Fibroblast of skin of right biceps (primary cell): ENCODE measurements at regions not wholly inside any gene's neighbourhood (a gene's known extent, or its start where the extent isn't known, plus 50 kb on each side); places are given as distances from the start of the nearest gene placed in this dataset.
"Not testable (repeated sequence)": the region's sequence is repeated elsewhere in the genome, so short reads cannot be mapped to it uniquely, and the experiment has no call there.

ENCODE experiments used
- DNase-seq: peaks from one replicate; pipeline ENCODE4 v3.0.0-alpha.2; 2013

GRCh38 chr10:33893506-33893905, 559.0 kb upstream of the NRP1 start:
- DNase-seq = peak; percentile 27

- no peak for DNase-seq
Measured at GRCh38 chr10:33889371-33889770, 554.9 kb upstream of the NRP1 start.

- DNase-seq = no peak
Measured at GRCh38 chr10:33887188-33887587, 552.7 kb upstream of the NRP1 start.

GRCh38 chr10:33886299-33886698, 551.8 kb upstream of the NRP1 start:
- DNase-seq = no peak

- DNase-seq = no peak
Measured at GRCh38 chr10:33884604-33885003, 550.1 kb upstream of the NRP1 start.

- DNase-seq = no peak
Measured at GRCh38 chr10:33883881-33884280, 549.4 kb upstream of the NRP1 start.

- DNase-seq = no peak
Measured at GRCh38 chr10:33882996-33883395, 548.5 kb upstream of the NRP1 start.

GRCh38 chr10:33880291-33880690, 545.8 kb upstream of the NRP1 start:
- peak; percentile 22 for DNase-seq

- peak; percentile 14 for DNase-seq
Measured at GRCh38 chr10:33878238-33878786, 543.8 kb upstream of the NRP1 start.

GRCh38 chr10:33876584-33877400, 542.3 kb upstream of the NRP1 start:
- DNase-seq = no peak

- DNase-seq = no peak
Measured at GRCh38 chr10:33875924-33876583, 541.6 kb upstream of the NRP1 start.

- DNase-seq = no peak
Measured at GRCh38 chr10:33871061-33871956, 536.8 kb upstream of the NRP1 start.

GRCh38 chr10:33869481-33869880, 535.0 kb upstream of the NRP1 start:
- DNase-seq = no peak

- peak; percentile 16 for DNase-seq
Measured at GRCh38 chr10:33869028-33869427, 534.6 kb upstream of the NRP1 start.

- DNase-seq = not testable (repeated sequence)
Measured at GRCh38 chr10:33867199-33867789, 532.8 kb upstream of the NRP1 start.

GRCh38 chr10:33863352-33863751, 528.9 kb upstream of the NRP1 start:
- no peak for DNase-seq

GRCh38 chr10:33862536-33863105, 528.2 kb upstream of the NRP1 start:
- DNase-seq = no peak

- DNase-seq = no peak
Measured at GRCh38 chr10:33861833-33862232, 527.4 kb upstream of the NRP1 start.

- DNase-seq = no peak
Measured at GRCh38 chr10:33861016-33861704, 526.7 kb upstream of the NRP1 start.

GRCh38 chr10:33860552-33860951, 526.1 kb upstream of the NRP1 start:
- no peak for DNase-seq

GRCh38 chr10:33859319-33860022, 525.0 kb upstream of the NRP1 start:
- DNase-seq = no peak
